ENCODE measurements at regions not wholly inside any gene's neighbourhood (a gene's known extent, or its start where the extent isn't known, plus 50 kb on each side); places are given as distances from the start of the nearest gene placed in this dataset.

- Histone ChIP-seq H3K27ac (no peak overlapping the region), H3K4me1 (replicated peaks; ENCODE audit: insufficient read depth) (no peaks in the 10 kb centered on the region), H3F3A (ENCODE audit: insufficient read depth, low read depth) (no peaks in the 10 kb centered on the region), H3K27me3 (ENCODE audit: insufficient read depth, low read depth) (peaks cover 3% of the 10 kb centered on the region; the same call in 1 of the 2 replicates), H3K79me2 (ENCODE audit: low read depth) (no peaks in the 10 kb centered on the region), H3K36me3 (ENCODE audit: low read depth) (no peaks in the 10 kb centered on the region), H2AFZ (no peak overlapping the region), H3K4me2 (no peak overlapping the region), H3K4me3 (no peak overlapping the region), H3K9me3 (ENCODE audit: insufficient read depth, low read depth) (no peaks in the 10 kb centered on the region), H4K20me1 (ENCODE audit: insufficient read depth) (no peaks in the 10 kb centered on the region), H3K9me2 (ENCODE audit: insufficient read depth) (no peaks in the 10 kb centered on the region)
- intact Hi-C loops (cut with micrococcal nuclease; ENCODE audit: unreplicated experiment), result no loop called here
- TF ChIP-seq EZH2 (IDR thresholded peaks at IDR 0.05; ENCODE audit: low read depth), result no peak
- TF ChIP-seq CTCF (conservative IDR thresholded peaks at IDR 0.05), result no peak
- ChIA-PET POLR2A (ENCODE audit: unreplicated experiment) (no interaction called here), CTCF (no interaction called here)
- no TSS peak for BruUV-seq (replicated peaks)
- no peak for DNase-seq
Measured at GRCh38 chr5:155556222-155556621, 542.7 kb downstream of the KIF4B start.

- TF ChIP-seq EZH2 (IDR thresholded peaks at IDR 0.05; ENCODE audit: low read depth) (no peak), CTCF (conservative IDR thresholded peaks at IDR 0.05) (no peak)
- Histone ChIP-seq H3K4me3 (no peak overlapping the region), H3K27ac (no peak overlapping the region), H3K36me3 (ENCODE audit: low read depth) (no peaks in the 10 kb centered on the region), H3K9me2 (ENCODE audit: insufficient read depth) (no peaks in the 10 kb centered on the region), H3K9me3 (ENCODE audit: insufficient read depth, low read depth) (no peaks in the 10 kb centered on the region), H3F3A (ENCODE audit: insufficient read depth, low read depth) (no peaks in the 10 kb centered on the region), H3K79me2 (ENCODE audit: low read depth) (no peaks in the 10 kb centered on the region), H3K4me1 (replicated peaks; ENCODE audit: insufficient read depth) (no peaks in the 10 kb centered on the region), H3K4me2 (no peak overlapping the region), H4K20me1 (ENCODE audit: insufficient read depth) (no peaks in the 10 kb centered on the region), H3K27me3 (ENCODE audit: insufficient read depth, low read depth) (peaks cover 3% of the 10 kb centered on the region; the same call in 1 of the 2 replicates), H2AFZ (no peak overlapping the region)
- DNase-seq, result no peak
- intact Hi-C loops (cut with micrococcal nuclease; ENCODE audit: unreplicated experiment), result no loop called here
- BruUV-seq (replicated peaks), result no TSS peak
- ChIA-PET CTCF (no interaction called here), POLR2A (ENCODE audit: unreplicated experiment) (no interaction called here)
Measured at GRCh38 chr5:155556700-155557099, 543.1 kb downstream of the KIF4B start.

GRCh38 chr5:155562158-155562557, 548.6 kb downstream of the KIF4B start:
- H3K27ac ChIP-seq, result no peak overlapping the region
- no peaks in the 10 kb centered on the region for H3K36me3 ChIP-seq (ENCODE audit: low read depth)
- no peaks in the 10 kb centered on the region for H3F3A ChIP-seq (ENCODE audit: insufficient read depth, low read depth)
- H3K9me2 ChIP-seq (ENCODE audit: insufficient read depth), result no peaks in the 10 kb centered on the region
- H3K27me3 ChIP-seq (ENCODE audit: insufficient read depth, low read depth), result peaks cover 3% of the 10 kb centered on the region; the same call in 1 of the 2 replicates
- no peaks in the 10 kb centered on the region for H3K9me3 ChIP-seq (ENCODE audit: insufficient read depth, low read depth)
- no peak overlapping the region for H2AFZ ChIP-seq
- H3K79me2 ChIP-seq (ENCODE audit: low read depth), result no peaks in the 10 kb centered on the region
- no peaks in the 10 kb centered on the region for H3K4me1 ChIP-seq (replicated peaks; ENCODE audit: insufficient read depth)
- no TSS peak for BruUV-seq (replicated peaks)
- no peak for DNase-seq
- H4K20me1 ChIP-seq (ENCODE audit: insufficient read depth), result no peaks in the 10 kb centered on the region
- ChIA-PET POLR2A (ENCODE audit: unreplicated experiment) (no interaction called here), CTCF (no interaction called here)
- no peak overlapping the region for H3K4me3 ChIP-seq
- H3K4me2 ChIP-seq, result no peak overlapping the region
- intact Hi-C loops (cut with micrococcal nuclease; ENCODE audit: unreplicated experiment), result no loop called here
- TF ChIP-seq EZH2 (IDR thresholded peaks at IDR 0.05; ENCODE audit: low read depth) (no peak), CTCF (conservative IDR thresholded peaks at IDR 0.05) (no peak)

All from PC-9 (cell line).